T-helper 9 cell (primary cell): ENCODE measurements at regions not wholly inside any gene's neighbourhood (a gene's known extent, or its start where the extent isn't known, plus 50 kb on each side); places are given as distances from the start of the nearest gene placed in this dataset.

Source experiments
- DNase-seq: peaks from one replicate; pipeline ENCODE4 v3.0.0-alpha.2; 2020

DNA sequence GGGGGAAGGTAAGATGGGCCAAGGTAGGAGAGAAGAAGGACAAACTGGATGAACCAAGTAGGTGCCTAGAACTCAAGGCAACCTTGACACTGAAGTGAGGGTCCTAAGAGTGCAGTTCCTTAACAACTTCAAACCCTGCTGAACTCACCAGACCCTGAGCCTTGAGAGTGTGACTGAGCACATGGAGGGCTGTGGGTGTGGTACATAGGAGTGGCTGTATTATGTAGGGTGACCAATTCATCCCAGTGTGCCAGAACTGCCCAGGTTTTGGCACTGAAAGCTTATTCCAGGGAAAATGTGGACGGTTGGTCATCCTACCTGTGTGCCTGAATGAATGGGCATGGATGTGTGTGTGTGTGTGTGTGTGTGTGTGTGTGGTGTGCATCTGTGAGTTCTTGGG, 281.8 kb downstream of the DHX35 start:
- DNase-seq = no peak

DNA sequence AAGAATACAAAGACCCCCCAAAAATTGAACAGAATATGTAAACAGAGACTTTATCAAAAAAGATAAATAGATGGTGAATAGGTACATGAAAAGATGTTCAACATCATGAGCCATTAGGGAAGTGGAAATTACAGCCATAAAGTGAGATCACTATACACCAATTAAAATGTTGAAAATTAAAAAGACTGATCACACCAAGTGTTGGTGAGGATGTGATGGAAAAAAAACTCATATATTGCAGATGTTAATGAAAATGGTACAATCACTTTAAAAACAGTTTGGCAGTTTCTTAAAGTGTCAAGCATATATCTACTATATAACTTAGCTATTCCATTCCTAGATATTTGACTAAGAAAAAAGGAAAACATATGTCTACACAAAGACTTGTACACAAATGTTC, 280.5 kb downstream of the DHX35 start:
- DNase-seq = no peak

DNA sequence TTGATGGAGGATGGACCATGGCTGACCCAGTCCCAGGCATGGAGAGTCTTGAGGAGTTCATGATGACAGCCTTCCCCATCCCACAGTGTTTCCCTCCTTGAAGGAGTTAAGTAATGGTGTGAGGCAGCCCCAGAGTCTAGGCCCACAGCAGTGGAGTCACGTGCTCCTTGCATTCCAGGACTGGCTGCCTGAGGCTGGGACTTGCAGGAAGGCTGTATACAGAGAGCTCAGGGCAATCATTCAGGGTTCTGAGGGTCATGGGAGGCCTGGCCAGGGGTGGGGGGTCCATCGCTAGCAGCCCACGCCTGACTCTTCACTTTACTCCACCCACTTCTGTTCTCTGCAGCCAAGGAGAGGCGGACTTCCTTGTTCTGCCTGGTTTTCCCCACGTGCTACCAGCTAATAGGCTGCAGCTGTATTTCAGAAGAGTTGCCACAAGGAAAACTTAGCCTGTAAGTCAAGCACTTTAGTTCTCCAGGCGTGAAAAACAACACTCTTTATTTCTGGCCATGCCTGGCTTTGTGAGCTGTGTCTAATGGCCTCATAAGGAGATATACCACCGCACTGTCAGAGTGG, 272.5 kb downstream of the DHX35 start:
- no peak for DNase-seq

DNA sequence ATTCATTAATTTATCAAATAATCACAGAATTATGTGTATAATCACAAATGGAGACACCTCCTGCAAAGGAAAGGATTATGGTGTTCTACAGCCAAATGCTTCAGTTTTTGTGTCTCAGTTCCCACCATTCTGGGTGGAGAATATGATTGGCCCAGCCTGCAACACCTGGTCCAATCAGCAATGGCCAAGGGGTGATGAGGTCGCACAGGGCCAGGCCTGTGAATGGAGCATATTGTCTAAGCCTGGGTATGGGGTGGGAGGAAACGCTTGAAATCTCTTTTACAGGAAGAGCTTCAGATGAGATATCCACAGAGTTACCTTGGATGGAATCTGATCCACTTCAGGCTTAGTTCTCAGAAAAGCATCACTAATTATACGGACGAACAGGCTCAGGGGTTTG, 271.6 kb downstream of the DHX35 start:
- DNase-seq = no peak

DNA sequence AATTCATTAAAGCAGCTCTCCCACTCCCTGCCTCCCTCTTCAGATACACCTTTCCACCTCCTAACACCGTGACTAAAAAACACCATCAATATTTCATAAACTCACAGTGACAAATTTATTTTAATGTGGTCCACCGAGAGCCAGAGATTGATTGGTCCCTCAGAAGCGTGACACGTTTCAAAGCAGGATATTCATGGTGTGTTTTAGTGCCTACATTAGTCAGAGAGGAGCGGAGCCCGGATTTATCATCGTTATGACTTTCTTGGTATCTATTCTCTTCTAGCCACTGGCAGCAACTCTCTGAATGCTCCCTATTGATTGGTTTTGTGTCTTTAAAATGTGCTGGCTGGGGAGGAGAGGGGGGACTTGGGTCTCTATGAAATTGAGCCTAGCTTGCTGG, 265.3 kb downstream of the DHX35 start:
- DNase-seq = no peak

DNA sequence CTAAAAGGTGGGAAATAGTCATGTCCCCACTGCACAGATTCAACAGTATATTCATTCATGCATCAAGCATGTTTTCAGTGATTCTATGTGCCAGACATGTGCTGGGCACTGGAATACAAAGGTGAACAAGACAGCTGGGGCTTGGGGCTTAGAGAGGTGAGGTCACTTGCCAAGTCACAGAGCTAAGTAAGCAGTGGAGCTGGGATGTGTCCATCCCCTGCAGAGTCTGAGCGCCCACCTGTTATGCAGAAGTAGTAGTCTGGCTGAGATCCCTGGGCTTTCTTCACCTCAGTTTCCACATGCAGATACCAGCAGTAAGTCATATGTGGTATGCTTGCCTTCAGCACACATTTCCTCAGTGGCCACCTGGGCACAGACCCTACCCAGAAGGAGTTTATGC, 263.8 kb downstream of the DHX35 start:
- no peak for DNase-seq

DNA sequence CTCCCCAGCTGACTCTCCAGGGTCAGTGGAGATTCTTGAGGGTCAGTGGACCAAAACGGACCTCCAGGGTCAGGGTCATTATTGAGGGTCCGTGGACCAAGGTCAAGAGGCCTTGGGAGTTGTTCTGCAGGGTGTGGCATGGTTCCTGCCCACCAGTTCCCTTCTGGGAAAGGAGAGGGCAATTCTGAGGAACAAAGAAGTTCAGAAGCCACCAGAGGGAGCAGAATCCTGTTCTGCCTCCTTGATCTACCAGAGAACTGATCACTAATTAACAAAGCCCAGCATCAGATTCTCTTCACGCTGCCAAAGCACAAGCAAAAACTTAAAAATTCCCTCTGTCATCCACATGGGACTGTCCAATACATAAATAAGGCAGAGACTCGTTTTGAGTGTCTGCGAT, 263.4 kb downstream of the DHX35 start:
- DNase-seq = no peak

DNA sequence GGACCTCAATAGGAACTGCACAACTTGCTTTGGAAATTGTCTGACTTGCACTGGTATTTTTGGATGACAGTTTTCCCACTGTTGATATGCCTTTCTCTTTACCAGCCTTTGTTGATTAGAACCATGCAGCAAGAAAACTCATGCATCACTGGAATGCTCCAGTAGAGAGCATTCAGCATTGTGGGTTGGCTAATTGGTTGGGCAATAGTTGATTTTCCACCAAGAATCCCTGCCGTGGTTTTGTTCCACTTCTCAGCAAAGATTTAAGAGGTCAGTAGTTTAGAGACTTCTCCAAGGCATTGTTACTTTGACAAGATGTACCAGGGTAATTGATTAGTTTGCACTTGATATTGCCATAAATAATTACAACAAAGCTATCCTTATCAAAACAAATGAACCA, 260.0 kb downstream of the DHX35 start:
- no peak for DNase-seq

DNA sequence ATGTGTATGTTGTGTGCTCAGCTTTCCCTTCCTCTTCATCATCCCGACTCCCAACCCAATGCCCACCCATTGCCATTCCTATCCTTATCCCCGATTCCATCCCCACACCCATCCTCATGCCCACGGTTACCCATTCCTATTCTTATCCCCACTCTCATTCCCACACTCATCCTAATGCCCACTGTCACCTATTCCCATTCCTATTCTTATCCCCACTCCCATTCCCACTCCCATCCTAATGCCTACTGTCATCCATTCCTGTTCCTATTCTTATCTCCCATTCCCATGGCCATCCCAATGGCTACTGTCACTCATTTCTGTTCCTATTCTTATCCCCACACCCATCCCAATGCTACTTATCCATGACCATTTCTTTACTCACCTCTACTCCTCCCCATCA, 254.1 kb downstream of the DHX35 start:
- no peak for DNase-seq

DNA sequence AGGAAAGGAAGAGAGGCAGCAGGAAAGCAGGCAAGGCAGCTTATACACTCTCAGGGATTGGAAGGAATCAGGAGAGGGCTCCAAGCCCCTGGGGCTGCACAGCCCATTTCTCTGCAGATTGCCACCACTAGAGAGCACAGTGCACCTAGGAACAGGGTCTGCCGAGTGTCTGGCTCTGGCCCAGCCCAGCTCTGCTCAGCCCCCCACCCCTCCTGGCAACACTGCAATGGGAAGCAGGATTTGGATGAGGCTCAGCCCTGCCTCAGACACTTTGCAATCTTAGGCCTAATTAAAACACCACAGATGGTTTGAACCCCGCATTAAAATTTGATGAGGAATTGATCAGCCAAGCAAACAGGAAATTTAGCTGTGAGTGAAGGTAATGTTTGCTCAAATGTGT, 252.7 kb downstream of the DHX35 start:
- no peak for DNase-seq

DNA sequence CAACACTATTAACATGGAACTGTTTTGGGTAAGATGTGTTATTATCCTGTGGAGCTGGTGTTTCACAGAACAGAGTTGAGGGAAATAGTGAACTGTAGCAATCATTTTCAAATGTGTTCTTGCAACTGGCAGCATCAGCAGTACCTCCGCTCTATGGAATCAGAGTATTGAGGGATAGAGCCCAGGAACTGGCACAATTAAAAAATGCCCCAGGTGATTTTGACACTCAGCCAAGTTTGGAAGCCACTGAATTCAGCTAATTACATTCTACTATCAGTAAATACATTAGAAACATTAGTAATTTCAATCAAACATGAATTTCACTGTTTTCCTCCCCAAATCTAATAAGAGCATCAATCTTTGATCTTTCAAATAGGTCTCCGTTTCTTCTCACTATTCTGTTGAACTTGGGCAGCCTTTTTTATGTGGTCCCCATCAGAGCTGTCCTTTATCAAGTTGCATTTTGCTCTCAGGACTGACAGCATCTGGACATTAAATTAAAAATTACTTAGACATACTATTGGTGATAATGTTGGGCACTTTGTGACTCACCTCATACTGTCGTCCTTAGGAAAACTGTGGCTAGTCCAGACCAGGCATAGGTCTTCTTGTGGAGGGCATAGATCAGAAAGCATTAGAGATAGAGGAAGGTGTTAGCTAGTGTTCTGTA, 251.5 kb downstream of the DHX35 start:
- DNase-seq = no peak

DNA sequence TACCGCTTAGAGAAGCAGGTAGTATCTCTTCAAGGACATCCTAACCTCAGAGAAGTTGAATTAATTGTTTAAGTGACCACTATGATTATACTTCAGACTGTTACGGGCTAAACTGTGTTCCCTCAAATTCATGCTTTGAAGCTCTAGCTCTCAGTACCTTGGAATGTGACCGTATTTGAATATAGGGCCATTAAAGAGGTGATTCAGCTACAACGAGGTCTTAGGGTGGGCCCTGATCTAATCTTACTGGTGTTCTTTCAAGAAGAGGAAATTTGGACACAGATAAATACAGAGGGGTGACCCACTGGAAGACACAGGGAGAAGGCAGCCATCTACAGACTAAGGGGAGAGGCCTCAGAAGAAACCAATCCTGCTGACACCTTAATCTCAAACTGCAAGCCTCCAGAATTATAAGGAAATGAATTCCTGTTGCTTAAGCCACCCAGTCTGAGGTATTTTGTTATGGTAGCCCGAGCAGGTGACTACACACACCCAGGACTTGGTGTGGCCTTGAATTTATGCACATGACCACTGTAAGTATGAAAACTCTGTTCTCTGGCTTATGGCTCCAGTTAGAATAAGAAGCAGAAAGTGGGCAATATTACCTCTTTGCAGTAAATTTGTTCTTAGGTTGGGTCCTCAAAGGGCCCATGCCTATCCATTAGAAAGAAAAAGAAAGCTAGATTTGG, 249.1 kb downstream of the DHX35 start:
- no peak for DNase-seq

DNA sequence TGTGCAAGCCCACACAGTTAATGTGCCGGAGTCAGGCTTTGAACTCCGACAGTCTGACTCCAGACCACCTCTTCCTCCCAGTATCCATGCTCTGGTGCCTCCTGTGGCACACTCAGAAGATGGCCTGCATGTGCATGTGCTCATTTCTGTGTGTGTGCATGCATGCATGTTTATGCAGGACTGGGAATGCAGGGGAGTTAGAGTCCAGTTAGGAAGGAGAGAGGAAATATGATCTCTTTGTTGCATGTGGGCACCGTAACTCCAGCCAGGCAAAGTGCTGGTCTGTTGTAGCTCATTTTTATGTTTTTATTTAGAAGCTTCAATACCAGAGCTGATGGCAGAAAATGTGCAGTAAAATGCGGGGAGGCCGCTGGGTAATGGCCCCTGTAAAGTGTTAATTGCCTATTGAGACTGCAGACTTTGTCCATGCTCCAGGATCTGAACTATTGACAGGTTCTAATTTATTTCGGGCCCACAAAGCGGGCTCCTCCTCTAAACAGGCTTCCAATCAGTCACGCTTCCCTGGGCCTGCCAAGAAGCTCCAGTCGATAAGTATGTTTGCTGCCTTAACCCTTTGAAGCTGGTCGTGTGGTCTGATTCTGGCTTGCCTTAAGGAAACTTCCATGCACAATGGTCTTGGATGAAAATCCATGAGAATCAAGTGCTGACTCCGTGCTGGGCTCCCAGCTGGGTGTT, 248.3 kb downstream of the DHX35 start:
- no peak for DNase-seq

DNA sequence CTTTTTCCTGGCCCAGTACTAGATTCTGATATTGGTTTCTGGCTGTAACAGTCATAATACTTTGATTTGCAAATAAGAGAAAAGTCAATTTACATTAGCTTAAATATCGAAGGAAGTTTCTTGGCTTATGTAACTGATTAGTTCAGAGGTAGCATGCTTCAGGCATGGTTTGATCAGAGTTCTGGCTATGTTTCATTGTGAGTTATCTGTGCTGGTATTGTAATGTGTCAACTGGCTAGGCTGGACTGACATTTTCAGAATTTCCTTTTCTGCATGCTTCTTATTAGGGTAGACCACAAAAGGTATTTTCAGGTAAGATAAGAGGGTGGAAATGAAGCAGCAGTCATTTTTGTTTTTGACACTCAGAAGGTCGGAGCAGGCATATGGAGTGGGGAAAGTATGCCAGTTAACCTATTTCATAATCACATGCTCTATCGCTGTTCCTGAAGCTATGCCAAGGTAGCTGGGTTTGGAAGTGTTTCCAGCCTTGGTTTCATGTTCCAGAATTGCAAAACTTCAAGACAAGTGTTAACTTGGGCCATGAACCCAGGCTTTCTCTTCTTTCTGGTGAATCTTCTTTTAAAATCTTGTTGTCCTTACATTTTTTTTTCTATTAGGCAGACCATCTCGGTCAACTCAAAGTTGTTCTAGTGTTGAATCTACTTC, 244.9 kb downstream of the DHX35 start:
- DNase-seq = no peak

DNA sequence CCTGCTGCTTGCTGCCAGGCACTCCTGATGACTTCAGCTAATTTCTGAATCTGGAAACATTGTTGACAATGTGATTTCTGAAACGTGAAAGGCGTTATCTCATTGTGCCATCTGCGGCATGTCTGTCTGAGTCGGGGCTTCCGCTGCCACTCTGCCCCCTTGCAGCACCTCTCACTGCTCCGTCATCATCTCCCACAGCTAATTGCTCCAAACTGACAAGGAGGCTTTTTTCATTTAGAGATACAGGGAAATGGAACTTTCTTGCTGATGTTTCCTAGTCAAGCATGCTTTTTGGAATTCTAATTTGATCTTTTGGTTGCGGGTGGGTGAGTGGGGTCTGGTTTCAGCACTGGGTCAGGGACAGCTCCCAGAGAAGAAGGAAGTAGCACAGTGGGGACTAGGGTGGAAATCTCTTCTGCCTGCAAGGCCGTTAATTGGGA, 233.5 kb downstream of the DHX35 start:
- no peak for DNase-seq

DNA sequence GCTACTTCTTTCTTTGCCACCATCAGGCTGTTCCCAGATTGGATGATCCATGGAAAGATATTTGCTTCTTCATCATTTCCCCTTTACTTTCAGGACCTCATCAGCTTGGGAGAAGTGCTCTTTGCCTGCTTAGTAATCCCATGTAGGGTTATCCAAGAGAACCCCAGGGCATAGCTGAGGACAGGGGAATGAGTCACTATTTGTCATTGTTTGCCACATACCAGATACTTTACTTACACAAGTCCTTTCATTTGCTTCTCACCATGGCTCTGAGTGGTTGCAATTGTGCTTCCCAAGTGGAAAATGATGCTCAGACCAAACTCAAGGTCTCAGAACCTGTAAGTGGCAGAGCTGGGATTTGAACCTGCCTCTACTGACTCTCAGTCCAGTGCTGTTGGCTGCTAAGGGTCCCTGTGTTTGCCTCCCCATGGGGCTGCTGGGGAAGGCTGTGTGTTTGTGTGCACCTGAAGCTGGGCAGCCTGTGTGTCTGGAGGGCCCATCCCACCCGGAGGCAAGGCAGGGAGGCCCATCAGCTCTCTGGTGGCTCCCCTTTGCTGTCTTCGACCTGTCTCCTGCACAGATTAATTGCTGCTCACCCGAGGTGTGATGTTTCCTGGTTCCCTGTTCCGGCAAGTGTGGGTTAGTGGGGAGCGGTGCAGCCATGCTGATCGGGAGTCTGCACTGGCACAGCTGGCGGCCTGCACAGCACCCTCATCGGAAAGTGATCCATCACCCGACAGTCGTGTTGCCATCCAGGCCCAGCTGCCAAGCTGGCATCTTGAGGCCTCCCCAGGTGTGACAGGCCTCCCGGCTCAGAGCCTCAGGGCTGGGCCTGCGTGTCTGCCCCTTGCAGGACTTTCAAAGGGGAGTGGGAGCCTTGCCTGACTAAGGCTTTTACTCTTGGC, 228.8 kb downstream of the DHX35 start:
- no peak for DNase-seq

DNA sequence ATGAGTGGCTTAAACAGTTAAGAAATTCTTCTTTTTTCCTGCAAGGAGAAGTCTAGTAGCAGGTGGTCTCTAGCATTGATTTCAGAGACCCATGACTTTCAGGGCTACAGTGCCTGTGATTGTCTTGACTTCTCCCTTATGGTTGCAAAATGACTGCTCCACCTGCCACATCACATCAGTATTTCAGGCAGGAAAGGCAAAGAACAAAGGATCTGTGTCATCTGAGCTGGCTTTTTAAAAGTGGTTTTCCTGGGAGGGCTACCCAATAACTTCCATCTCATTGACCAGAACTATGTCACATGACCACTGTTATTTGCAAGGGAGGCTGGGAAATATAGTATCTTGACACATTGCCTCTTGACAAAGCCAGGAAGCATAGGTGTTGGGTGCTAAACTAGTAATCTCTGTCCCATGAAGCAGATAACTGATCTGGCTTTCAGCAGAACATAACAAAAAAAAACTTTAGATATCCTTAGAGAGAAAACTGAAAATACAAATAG, 226.2 kb downstream of the DHX35 start:
- no peak for DNase-seq

DNA sequence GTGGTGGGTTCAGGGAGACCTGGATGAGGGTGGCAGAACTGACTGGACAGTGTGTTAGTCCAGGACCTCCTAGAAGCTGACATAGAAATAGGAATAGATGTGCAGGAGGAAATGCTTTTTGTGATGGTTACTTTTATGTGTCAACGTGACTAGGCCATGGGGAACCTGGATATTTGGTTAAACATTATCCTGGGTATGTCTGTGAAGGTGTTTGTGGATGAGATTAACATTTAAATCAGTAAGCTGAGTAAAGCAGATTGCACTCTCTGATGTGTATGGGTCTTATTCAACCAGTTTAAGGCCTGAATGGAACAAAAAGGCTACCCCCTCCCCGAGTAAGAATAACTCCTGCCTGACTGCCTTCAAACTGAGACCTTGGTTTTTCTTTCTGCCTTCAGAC, 219.3 kb downstream of the DHX35 start:
- no peak for DNase-seq

DNA sequence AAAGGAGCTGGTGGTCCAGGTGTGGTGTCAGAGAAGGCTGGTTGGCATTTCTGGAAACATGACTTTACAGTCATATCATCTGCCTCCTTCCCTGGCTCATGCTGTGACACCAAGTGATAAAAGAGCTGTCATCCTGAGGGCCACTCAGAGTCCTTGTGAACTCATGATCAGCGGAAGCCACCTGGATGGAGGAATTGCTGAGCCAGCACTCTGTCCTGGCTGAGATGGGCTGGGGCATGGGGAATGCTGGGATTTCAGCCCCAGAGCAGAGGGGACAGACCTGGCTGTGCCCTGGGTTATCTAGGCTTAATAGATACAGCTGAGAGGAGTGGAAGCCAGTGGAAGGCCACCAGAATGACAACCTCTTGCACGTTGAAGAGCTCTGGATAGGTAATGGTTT, 214.3 kb downstream of the DHX35 start:
- no peak for DNase-seq

DNA sequence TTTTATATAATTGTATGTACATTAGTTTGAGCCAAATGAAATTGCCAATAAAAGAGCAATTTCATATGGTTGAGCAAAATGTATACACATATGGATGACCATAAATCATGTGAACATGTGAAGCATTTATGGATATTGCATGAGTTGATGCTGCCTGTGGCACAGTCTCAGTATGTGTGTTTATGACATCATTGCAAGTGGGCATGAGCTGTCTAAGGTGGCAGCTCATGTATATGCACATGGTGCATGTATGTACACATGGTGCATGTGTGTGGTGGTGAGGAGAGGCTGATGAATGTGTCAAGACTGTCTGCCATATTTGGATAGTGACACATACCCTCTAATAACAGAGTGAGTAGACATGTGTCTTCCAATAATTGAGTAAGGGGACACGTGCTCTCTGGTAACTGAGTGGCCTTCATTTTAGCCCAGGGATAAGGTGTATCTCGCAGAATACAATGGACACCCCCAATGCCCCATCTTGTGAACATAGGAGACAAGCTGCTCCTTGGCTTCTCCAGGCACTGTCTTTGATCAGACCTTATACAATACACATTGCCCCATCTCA, 208.8 kb downstream of the DHX35 start:
- no peak for DNase-seq

DNA sequence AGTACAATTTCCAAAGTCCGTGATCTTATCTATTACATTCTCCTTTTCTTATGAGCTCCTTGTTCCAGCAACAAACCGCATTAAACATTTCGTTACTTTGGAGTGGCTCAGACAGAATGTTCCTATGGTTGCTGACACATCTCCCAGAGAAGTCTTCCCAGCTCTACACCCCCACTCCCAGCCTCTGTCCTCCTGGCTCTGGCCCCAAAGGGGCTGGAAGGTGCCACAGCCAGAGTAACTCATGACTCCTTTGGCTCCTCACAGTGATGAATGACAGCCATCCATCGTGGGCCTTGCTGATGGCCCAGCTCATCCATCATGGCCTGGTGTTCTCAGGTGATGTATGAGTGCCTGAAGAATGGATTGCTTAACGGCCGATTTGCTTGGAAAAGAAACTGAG, 203.0 kb downstream of the DHX35 start:
- no peak for DNase-seq

DNA sequence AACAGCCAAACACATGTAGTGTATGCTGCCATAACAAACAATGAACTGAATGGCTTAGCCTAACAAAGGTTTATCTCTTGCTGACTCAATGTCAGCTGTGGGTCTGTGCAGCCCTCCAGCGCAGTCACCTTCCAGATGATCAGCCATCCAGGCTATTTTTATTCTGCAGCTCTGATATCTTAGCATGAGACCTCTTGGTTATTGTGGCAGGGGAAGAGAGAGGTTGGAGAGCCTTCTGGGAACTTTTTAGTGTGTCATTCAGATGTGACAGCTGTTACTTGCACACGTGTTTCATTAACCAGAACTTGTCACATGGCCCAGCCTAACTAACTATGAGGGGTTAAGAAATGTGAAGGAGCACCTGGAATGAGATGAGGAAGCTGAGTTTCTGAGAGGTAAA, 202.5 kb downstream of the DHX35 start:
- no peak for DNase-seq
